ACC112 (cell line): ENCODE measurements at regions not wholly inside any gene's neighbourhood (a gene's known extent, or its start where the extent isn't known, plus 50 kb on each side); places are given as distances from the start of the nearest gene placed in this dataset.
"Not testable (repeated sequence)": the region's sequence is repeated elsewhere in the genome, so short reads cannot be mapped to it uniquely, and the experiment has no call there.

Experiments used
- H2AFZ ChIP-seq: fragments of 200-600 bp; sonication (generic); one replicate; pipeline ENCODE4 v1.6.0; 2017; ENCODE audit warnings: antibody characterized with exemption, low read length; ENCODE audit not compliant: unreplicated experiment
- H3K27ac ChIP-seq: fragments of 200-600 bp; sonication (generic); 2 replicates; pipeline ENCODE4 v1.5.1; 2014; ENCODE audit warnings: low read depth, mild to moderate bottlenecking, antibody characterized with exemption, low read length, moderate library complexity
- H3K27me3 ChIP-seq: fragments of 200-600 bp; sonication (generic); 2 replicates; pipeline ENCODE4 v1.6.1; 2014; ENCODE audit warnings: mild to moderate bottlenecking, antibody characterized with exemption, low read length, moderate library complexity, mixed read lengths; ENCODE audit not compliant: insufficient read depth
- H3K36me3 ChIP-seq: fragments of 200-600 bp; sonication (generic); 2 replicates; pipeline ENCODE4 v1.6.1; 2016; ENCODE audit warnings: mild to moderate bottlenecking, antibody characterized with exemption, low read length, moderate library complexity, mixed read lengths; ENCODE audit not compliant: insufficient read depth
- H3K4me1 ChIP-seq: fragments of 200-600 bp; sonication (generic); one replicate; pipeline ENCODE4 v1.6.1; 2016; ENCODE audit warnings: low read length, mixed read lengths; ENCODE audit not compliant: insufficient read depth, unreplicated experiment, control insufficient read depth
- H3K4me3 ChIP-seq: fragments of 200-600 bp; sonication (generic); 2 replicates; pipeline ENCODE4 v1.5.1; 2014; ENCODE audit warnings: mild to moderate bottlenecking, low read depth, low read length
- H3K79me2 ChIP-seq: fragments of 200-600 bp; sonication (generic); one replicate; pipeline ENCODE4 v1.6.0; 2016; ENCODE audit warnings: low read length; ENCODE audit not compliant: control insufficient read depth, unreplicated experiment, insufficient read depth

GRCh38 chr7:145378197-145378596 lies 542.3 kb upstream of the TPK1 start:
- Histone ChIP-seq H2AFZ (no peak overlapping the region), H3K27me3 (no peaks in the 10 kb centered on the region), H3K4me3 (no peak overlapping the region), H3K4me1 (no peaks in the 10 kb centered on the region), H3K36me3 (no peaks in the 10 kb centered on the region), H3K27ac (no peak overlapping the region), H3K79me2 (no peaks in the 10 kb centered on the region)

GRCh38 chr7:145360511-145361100 lies 524.8 kb upstream of the TPK1 start:
- Histone ChIP-seq H3K4me3 (no peak overlapping the region), H3K79me2 (no peaks in the 10 kb centered on the region), H3K4me1 (no peaks in the 10 kb centered on the region), H3K27me3 (no peaks in the 10 kb centered on the region), H3K27ac (no peak overlapping the region), H2AFZ (no peak overlapping the region), H3K36me3 (no peaks in the 10 kb centered on the region)

GRCh38 chr7:145350334-145350733 lies 514.5 kb upstream of the TPK1 start:
- Histone ChIP-seq H3K27ac (no peak overlapping the region), H2AFZ (no peak overlapping the region), H3K36me3 (no peaks in the 10 kb centered on the region), H3K79me2 (no peaks in the 10 kb centered on the region), H3K4me1 (no peaks in the 10 kb centered on the region), H3K4me3 (no peak overlapping the region), H3K27me3 (no peaks in the 10 kb centered on the region)

GRCh38 chr7:145349452-145349851 lies 513.6 kb upstream of the TPK1 start:
- not testable (repeated sequence) for H3K27me3 ChIP-seq, H3K79me2 ChIP-seq, H2AFZ ChIP-seq, H3K4me1 ChIP-seq, H3K27ac ChIP-seq, H3K4me3 ChIP-seq, H3K36me3 ChIP-seq

GRCh38 chr7:145347271-145347670 lies 511.4 kb upstream of the TPK1 start:
- Histone ChIP-seq H3K27me3 (no peaks in the 10 kb centered on the region), H3K36me3 (no peaks in the 10 kb centered on the region), H3K27ac (no peak overlapping the region), H2AFZ (no peak overlapping the region), H3K79me2 (no peaks in the 10 kb centered on the region), H3K4me1 (no peaks in the 10 kb centered on the region), H3K4me3 (no peak overlapping the region)

GRCh38 chr7:145339319-145339718 lies 503.5 kb upstream of the TPK1 start:
- H3K79me2 ChIP-seq, result no peaks in the 10 kb centered on the region
- H3K27ac ChIP-seq, result no peak overlapping the region
- H3K27me3 ChIP-seq, result no peaks in the 10 kb centered on the region
- H2AFZ ChIP-seq, result no peak overlapping the region
- no peaks in the 10 kb centered on the region for H3K4me1 ChIP-seq
- H3K36me3 ChIP-seq, result no peaks in the 10 kb centered on the region
- no peak overlapping the region for H3K4me3 ChIP-seq

GRCh38 chr7:145331522-145331921 lies 495.7 kb upstream of the TPK1 start:
- no peaks in the 10 kb centered on the region for H3K4me1 ChIP-seq
- no peak overlapping the region for H3K27ac ChIP-seq
- H3K79me2 ChIP-seq, result no peaks in the 10 kb centered on the region

GRCh38 chr7:145331076-145331475 lies 495.2 kb upstream of the TPK1 start:
- no peak overlapping the region for H2AFZ ChIP-seq
- no peaks in the 10 kb centered on the region for H3K79me2 ChIP-seq
- H3K27ac ChIP-seq, result no peak overlapping the region
- H3K4me1 ChIP-seq, result no peaks in the 10 kb centered on the region
- H3K27me3 ChIP-seq, result no peaks in the 10 kb centered on the region
- no peak overlapping the region for H3K4me3 ChIP-seq
- no peaks in the 10 kb centered on the region for H3K36me3 ChIP-seq

More at GRCh38 chr7:145331522-145331921, 495.7 kb upstream of the TPK1 start:
- Histone ChIP-seq H3K4me3 (no peak overlapping the region), H2AFZ (no peak overlapping the region), H3K36me3 (no peaks in the 10 kb centered on the region), H3K27me3 (no peaks in the 10 kb centered on the region)

- H2AFZ ChIP-seq, result no peak overlapping the region
- no peak overlapping the region for H3K4me3 ChIP-seq
- H3K36me3 ChIP-seq, result no peaks in the 10 kb centered on the region
- H3K79me2 ChIP-seq, result no peaks in the 10 kb centered on the region
- no peaks in the 10 kb centered on the region for H3K4me1 ChIP-seq
- H3K27ac ChIP-seq, result no peak overlapping the region
- H3K27me3 ChIP-seq, result no peaks in the 10 kb centered on the region
These were observed 491.8 kb upstream of the TPK1 start for GRCh38 chr7:145327646-145328045.

- Histone ChIP-seq H2AFZ (no peak overlapping the region), H3K4me3 (no peak overlapping the region), H3K4me1 (no peaks in the 10 kb centered on the region), H3K79me2 (no peaks in the 10 kb centered on the region), H3K36me3 (no peaks in the 10 kb centered on the region), H3K27me3 (no peaks in the 10 kb centered on the region), H3K27ac (no peak overlapping the region)
These were observed 488.2 kb upstream of the TPK1 start for GRCh38 chr7:145324081-145324480.

GRCh38 chr7:145313551-145313950 lies 477.7 kb upstream of the TPK1 start:
- H3K27ac ChIP-seq, result no peak overlapping the region
- no peaks in the 10 kb centered on the region for H3K79me2 ChIP-seq
- H3K4me1 ChIP-seq, result no peaks in the 10 kb centered on the region
- no peaks in the 10 kb centered on the region for H3K36me3 ChIP-seq
- no peak overlapping the region for H3K4me3 ChIP-seq
- no peak overlapping the region for H2AFZ ChIP-seq
- H3K27me3 ChIP-seq, result no peaks in the 10 kb centered on the region
